ENCODE measurements at regions not wholly inside any gene's neighbourhood (a gene's known extent, or its start where the extent isn't known, plus 50 kb on each side); places are given as distances from the start of the nearest gene placed in this dataset.

DNA sequence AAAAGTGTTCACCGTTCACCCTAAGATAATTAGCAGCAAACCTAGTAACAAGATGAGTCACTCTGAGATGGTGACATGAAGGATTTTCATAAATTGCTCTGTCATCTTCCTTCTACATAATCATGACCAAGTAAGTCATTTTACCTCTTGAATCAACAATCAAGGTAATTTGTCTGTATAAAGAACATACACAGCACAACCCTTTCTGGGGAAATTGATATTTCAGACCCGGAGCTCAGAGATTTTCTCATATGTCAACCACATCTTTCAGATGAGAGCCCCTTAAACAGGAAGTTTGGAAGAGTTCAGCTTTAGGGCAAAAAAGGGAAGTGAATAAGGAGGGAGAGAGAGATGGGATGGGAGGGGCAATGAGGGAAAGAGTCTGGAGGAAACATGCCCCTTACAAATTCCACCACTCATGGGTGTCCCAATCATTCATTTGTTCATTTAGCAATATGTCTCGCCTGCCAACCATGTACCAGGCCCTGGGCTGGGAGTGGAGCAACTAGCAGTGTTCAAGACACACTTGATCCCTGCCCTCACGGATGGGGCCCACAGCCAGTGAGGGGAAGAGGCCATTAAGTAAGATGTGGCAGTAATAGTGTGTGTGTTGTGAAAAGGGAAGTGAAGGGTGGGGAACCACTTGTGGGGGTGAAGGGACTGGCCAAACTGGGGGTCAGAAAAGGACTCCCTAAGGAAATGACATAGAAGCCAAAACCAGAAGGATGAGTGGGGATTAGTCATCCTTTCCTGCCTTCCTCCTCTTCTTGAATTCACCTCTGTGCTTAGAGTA is 190.9 kb downstream of the MAFB start:
- Histone ChIP-seq H3K4me3 (ENCODE audit: insufficient read depth, low read length) (no peak overlapping the region), H3K4me2 (ENCODE audit: insufficient read depth, low read length) (peak overlapping the region; percentile 5), H4K20me1 (ENCODE audit: insufficient read depth, low read length) (no peaks in the 10 kb centered on the region), H3K4me1 (ENCODE audit: insufficient read depth, low read length) (peaks cover 18% of the 10 kb centered on the region), H3K27me3 (ENCODE audit: insufficient read depth, low read length) (no peaks in the 10 kb centered on the region), H3K79me2 (ENCODE audit: insufficient read depth, low read length) (no peaks in the 10 kb centered on the region), H3K9me3 (ENCODE audit: low read depth, low read length) (no peaks in the 10 kb centered on the region), H2AFZ (ENCODE audit: low read length) (peak overlapping the region; percentile 5), H3K27ac (ENCODE audit: low read depth, low read length) (no peak overlapping the region), H3K36me3 (ENCODE audit: insufficient read depth, low read length) (no peaks in the 10 kb centered on the region)
- TF ChIP-seq CTCF (IDR thresholded peaks at IDR 0.05; ENCODE audit: extremely low read depth, low read depth, low read length): no peak
- DNase-seq (ENCODE audit: insufficient read length, low spot score, missing footprints): no peak

DNA sequence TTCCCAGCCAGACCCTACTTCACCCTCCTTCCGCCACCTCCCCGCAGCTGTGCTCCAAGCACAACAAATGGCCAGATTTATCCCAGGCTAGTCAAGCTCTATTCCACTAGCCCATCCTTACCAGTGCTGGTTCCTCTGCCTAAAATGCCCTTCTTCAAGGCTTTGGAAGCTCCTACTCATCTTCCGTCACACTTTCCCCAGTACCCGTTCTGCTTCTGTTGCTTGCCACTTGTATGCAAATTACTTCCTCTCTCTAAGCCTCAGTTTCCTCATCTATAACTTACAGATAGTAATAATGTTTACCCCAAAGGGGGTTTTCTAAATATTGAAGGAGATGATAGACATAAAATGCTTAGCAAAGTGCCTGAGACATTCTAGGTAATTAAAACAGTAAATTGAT is 193.1 kb downstream of the MAFB start:
- Histone ChIP-seq H3K27me3 (ENCODE audit: insufficient read depth, low read length) (no peaks in the 10 kb centered on the region), H4K20me1 (ENCODE audit: insufficient read depth, low read length) (no peaks in the 10 kb centered on the region), H3K36me3 (ENCODE audit: insufficient read depth, low read length) (no peaks in the 10 kb centered on the region), H3K4me3 (ENCODE audit: insufficient read depth, low read length) (no peak overlapping the region), H3K9me3 (ENCODE audit: low read depth, low read length) (no peaks in the 10 kb centered on the region), H3K27ac (ENCODE audit: low read depth, low read length) (no peak overlapping the region), H3K79me2 (ENCODE audit: insufficient read depth, low read length) (no peaks in the 10 kb centered on the region), H2AFZ (ENCODE audit: low read length) (no peak overlapping the region), H3K4me2 (ENCODE audit: insufficient read depth, low read length) (no peak overlapping the region), H3K4me1 (ENCODE audit: insufficient read depth, low read length) (peaks cover 19% of the 10 kb centered on the region)
- TF ChIP-seq CTCF (IDR thresholded peaks at IDR 0.05; ENCODE audit: extremely low read depth, low read depth, low read length): no peak
- no peak for DNase-seq (ENCODE audit: insufficient read length, low spot score, missing footprints)

DNA sequence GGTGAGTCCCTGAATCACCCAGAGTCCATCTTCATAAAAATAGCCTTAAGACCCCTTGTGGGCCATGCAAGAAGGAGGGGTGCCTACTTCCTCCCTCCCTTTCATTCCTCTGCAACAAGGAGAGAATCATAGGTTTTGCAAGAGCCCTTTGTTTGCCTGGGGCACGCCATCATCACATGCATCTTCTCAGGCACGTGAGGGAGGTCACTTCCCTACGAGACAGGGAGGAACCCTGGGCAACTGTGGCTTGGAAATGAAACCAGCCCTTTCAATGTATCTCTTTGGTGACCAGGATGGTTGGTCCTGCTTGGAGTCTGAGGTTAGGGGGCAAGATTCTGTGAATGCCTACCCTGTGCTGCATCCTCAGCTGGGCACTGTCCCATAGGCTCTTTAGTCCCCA is 194.8 kb downstream of the MAFB start:
- H3K4me3 ChIP-seq (ENCODE audit: insufficient read depth, low read length): no peak overlapping the region
- no peak for DNase-seq (ENCODE audit: insufficient read length, low spot score, missing footprints)
- no peaks in the 10 kb centered on the region for H4K20me1 ChIP-seq (ENCODE audit: insufficient read depth, low read length)
- no peak for TF ChIP-seq CTCF (IDR thresholded peaks at IDR 0.05; ENCODE audit: extremely low read depth, low read depth, low read length)
- H3K27ac ChIP-seq (ENCODE audit: low read depth, low read length): no peak overlapping the region
- H3K27me3 ChIP-seq (ENCODE audit: insufficient read depth, low read length): no peaks in the 10 kb centered on the region
- no peaks in the 10 kb centered on the region for H3K36me3 ChIP-seq (ENCODE audit: insufficient read depth, low read length)
- no peak overlapping the region for H3K4me2 ChIP-seq (ENCODE audit: insufficient read depth, low read length)
- H3K79me2 ChIP-seq (ENCODE audit: insufficient read depth, low read length): no peaks in the 10 kb centered on the region
- H2AFZ ChIP-seq (ENCODE audit: low read length): no peak overlapping the region
- peaks cover 36% of the 10 kb centered on the region for H3K4me1 ChIP-seq (ENCODE audit: insufficient read depth, low read length)
- H3K9me3 ChIP-seq (ENCODE audit: low read depth, low read length): no peaks in the 10 kb centered on the region

GRCh38 chr20:40493549-40493948 is 195.5 kb downstream of the MAFB start:
- no peaks in the 10 kb centered on the region for H3K36me3 ChIP-seq (ENCODE audit: insufficient read depth, low read length)
- H3K4me3 ChIP-seq (ENCODE audit: insufficient read depth, low read length): no peak overlapping the region
- H2AFZ ChIP-seq (ENCODE audit: low read length): no peak overlapping the region
- no peak overlapping the region for H3K4me2 ChIP-seq (ENCODE audit: insufficient read depth, low read length)
- no peak overlapping the region for H3K27ac ChIP-seq (ENCODE audit: low read depth, low read length)
- DNase-seq (ENCODE audit: insufficient read length, low spot score, missing footprints): no peak
- H3K27me3 ChIP-seq (ENCODE audit: insufficient read depth, low read length): no peaks in the 10 kb centered on the region
- no peaks in the 10 kb centered on the region for H3K79me2 ChIP-seq (ENCODE audit: insufficient read depth, low read length)
- TF ChIP-seq CTCF (IDR thresholded peaks at IDR 0.05; ENCODE audit: extremely low read depth, low read depth, low read length): no peak
- H3K9me3 ChIP-seq (ENCODE audit: low read depth, low read length): no peaks in the 10 kb centered on the region
- H3K4me1 ChIP-seq (ENCODE audit: insufficient read depth, low read length): peaks cover 35% of the 10 kb centered on the region
- H4K20me1 ChIP-seq (ENCODE audit: insufficient read depth, low read length): no peaks in the 10 kb centered on the region
